Trophoblast cell (in vitro differentiated cells and primary cell): ENCODE measurements at regions not wholly inside any gene's neighbourhood (a gene's known extent, or its start where the extent isn't known, plus 50 kb on each side); places are given as distances from the start of the nearest gene placed in this dataset.
A peak's percentile ranks its signal among the peaks of the same experiment; 100 is the strongest.

ENCODE experiments used
- DNase-seq, 2 donors: peaks; one replicate each; pipeline ENCODE4 v3.0.0-alpha.2; 2016
- H2AFZ ChIP-seq: 2 replicates; pipeline ENCODE4 v1.6.1; 2013; ENCODE audit warnings: low read length, moderate library complexity, mild to moderate bottlenecking; ENCODE audit not compliant: insufficient read depth, poor library complexity
- H2AK5ac ChIP-seq: 2 replicates; pipeline ENCODE4 v1.6.1; 2013; ENCODE audit warnings: mild to moderate bottlenecking, low read length
- H2BK120ac ChIP-seq: 2 replicates; pipeline ENCODE4 v1.6.1; 2013; ENCODE audit warnings: low read length, mild to moderate bottlenecking, moderate library complexity; ENCODE audit not compliant: insufficient read depth, poor library complexity
- H2BK12ac ChIP-seq: 2 replicates; pipeline ENCODE4 v1.6.1; 2013; ENCODE audit warnings: mild to moderate bottlenecking, low read length, moderate library complexity
- H2BK5ac ChIP-seq: 2 replicates; pipeline ENCODE4 v1.6.1; 2013; ENCODE audit warnings: low read length, low read depth, moderate library complexity, mild to moderate bottlenecking; ENCODE audit not compliant: poor library complexity
- H3K14ac ChIP-seq: 2 replicates; pipeline ENCODE4 v1.6.1; 2013; ENCODE audit warnings: mild to moderate bottlenecking, low read length
- H3K18ac ChIP-seq: 2 replicates; pipeline ENCODE4 v1.6.1; 2013; ENCODE audit warnings: mild to moderate bottlenecking, low read length
- H3K23ac ChIP-seq: 2 replicates; pipeline ENCODE4 v1.6.1; 2013; ENCODE audit warnings: low read length
- H3K27ac ChIP-seq: 2 replicates; pipeline ENCODE4 v1.5.1; 2013; ENCODE audit warnings: low read depth, mild to moderate bottlenecking, inconsistent platforms, low read length, moderate library complexity
- H3K27me3 ChIP-seq: 2 replicates; pipeline ENCODE4 v1.6.1; 2013; ENCODE audit warnings: inconsistent platforms, mild to moderate bottlenecking, low read length, moderate library complexity; ENCODE audit not compliant: insufficient read depth
- H3K36me3 ChIP-seq, 2 experiments: 1 replicate in 1 of 2; 2 replicates in 1 of 2; pipeline ENCODE4 v1.6.1; 2013; ENCODE audit warnings: low read length in 2 of 2, mild to moderate bottlenecking in 2 of 2, moderate library complexity in 1 of 2; ENCODE audit not compliant: insufficient read depth in 2 of 2, control insufficient read depth in 1 of 2
- H3K4ac ChIP-seq: 2 replicates; pipeline ENCODE4 v1.6.1; 2013; ENCODE audit warnings: low read depth, mild to moderate bottlenecking, low read length, moderate library complexity
- H3K4me1 ChIP-seq, 2 experiments: 1 replicate in 1 of 2; 2 replicates in 1 of 2; pipeline ENCODE4 v1.6.1; 2013; ENCODE audit warnings: low read length in 2 of 2, mild to moderate bottlenecking in 2 of 2, moderate library complexity in 1 of 2; ENCODE audit not compliant: insufficient read depth in 2 of 2, control insufficient read depth in 1 of 2
- H3K4me2 ChIP-seq: 2 replicates; pipeline ENCODE4 v1.6.1; 2013; ENCODE audit warnings: inconsistent platforms, mild to moderate bottlenecking, low read length, moderate library complexity
- H3K4me3 ChIP-seq: 2 replicates; pipeline ENCODE4 v1.5.1; 2013; ENCODE audit warnings: mild to moderate bottlenecking, low read depth, low read length, inconsistent platforms
- H3K79me1 ChIP-seq: one replicate; pipeline ENCODE4 v1.6.1; 2013; ENCODE audit warnings: low read length
- H3K79me2 ChIP-seq: 2 replicates; pipeline ENCODE4 v1.6.1; 2013; ENCODE audit warnings: low read length, mild to moderate bottlenecking; ENCODE audit not compliant: control insufficient read depth, insufficient read depth, poor library complexity
- H3K9ac ChIP-seq: 2 replicates; pipeline ENCODE4 v1.6.1; 2013; ENCODE audit warnings: mild to moderate bottlenecking, low read length
- H3K9me3 ChIP-seq: 2 replicates; pipeline ENCODE4 v1.6.1; 2013; ENCODE audit warnings: low read depth, mild to moderate bottlenecking, control low read depth, inconsistent platforms, low read length; ENCODE audit not compliant: insufficient read depth
- H4K12ac ChIP-seq: 2 replicates; pipeline ENCODE4 v1.6.1; 2013; ENCODE audit warnings: low read depth, mild to moderate bottlenecking, low read length, moderate library complexity
- H4K8ac ChIP-seq: 2 replicates; pipeline ENCODE4 v1.6.1; 2013; ENCODE audit warnings: low read depth, mild to moderate bottlenecking, low read length, moderate library complexity
- H4K91ac ChIP-seq: one replicate; pipeline ENCODE4 v1.6.1; 2013; ENCODE audit warnings: low read depth, mild to moderate bottlenecking, low read length, moderate library complexity
- WGBS: extraction: QIAGEN DNeasy Blood & Tissue Kit; methylation state at CpG from one replicate; pipeline ENCODE4 v1.1.7; 2013; ENCODE audit warnings: missing lambda C conversion rate; ENCODE audit not compliant: insufficient read length, insufficient coverage; ENCODE audit errors: extremely low coverage; 5-methylcytosine and 5-hydroxymethylcytosine counted together

DNA sequence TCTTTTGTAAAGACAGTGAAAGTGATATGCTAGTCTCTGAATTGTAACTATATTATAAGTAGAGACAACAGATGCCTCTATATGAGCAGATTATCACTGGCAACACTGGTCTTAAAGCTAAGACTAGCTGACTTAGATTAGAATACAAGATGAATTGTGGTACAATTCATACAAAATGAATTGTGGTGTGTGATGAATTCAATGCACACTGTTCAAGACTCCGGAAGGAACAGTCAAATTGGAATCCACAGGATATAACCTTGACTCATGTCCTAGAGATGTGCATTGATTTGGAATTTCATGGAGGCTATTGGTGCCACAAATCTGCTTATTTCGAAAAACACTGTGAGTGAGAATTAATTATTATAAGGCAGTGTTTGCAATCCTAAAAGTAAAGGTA lies 701.8 kb downstream of the PCDH7 start:
- Histone ChIP-seq H3K79me2 (no peaks in the 10 kb centered on the region), H3K23ac (no peak overlapping the region), H2BK120ac (no peak overlapping the region), H3K36me3 (no peaks in the 10 kb centered on the region), H4K8ac (no peak overlapping the region), H2BK12ac (no peak overlapping the region), H3K79me1 (no peaks in the 10 kb centered on the region), H4K12ac (no peak overlapping the region), H2BK5ac (no peak overlapping the region), H3K27me3 (no peaks in the 10 kb centered on the region), H3K4ac (no peak overlapping the region), H4K91ac (no peak overlapping the region), H2AK5ac (no peak overlapping the region), H3K9ac (no peak overlapping the region), H3K4me1 (no peaks in the 10 kb centered on the region), H2AFZ (no peak overlapping the region), H3K14ac (no peak overlapping the region), H3K27ac (no peak overlapping the region), H3K4me3 (no peak overlapping the region), H3K18ac (no peak overlapping the region), H3K9me3 (no peaks in the 10 kb centered on the region), H3K4me2 (no peak overlapping the region)
- DNase-seq = no peak
- WGBS = no CpG with 5 or more reads among the region's 2 CpGs

DNA sequence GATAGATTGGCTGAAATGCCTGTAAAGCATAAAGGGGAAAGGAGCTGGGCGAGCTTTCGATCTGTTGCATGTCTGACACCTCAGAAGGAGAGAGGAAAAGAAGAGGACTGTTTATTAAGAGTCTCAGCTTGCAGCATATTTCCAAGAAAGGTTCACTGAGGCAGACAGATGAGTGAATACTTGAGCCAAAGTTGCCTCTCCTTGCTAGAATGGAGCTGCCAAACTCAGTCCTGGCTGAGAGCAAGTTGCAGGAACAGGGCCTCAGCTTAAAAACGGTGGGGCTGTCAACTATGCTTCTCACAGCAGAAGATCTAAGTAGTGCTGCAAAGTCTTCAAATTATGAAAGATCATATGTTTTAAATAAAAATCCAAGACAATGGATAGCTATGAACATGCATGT lies 707.5 kb downstream of the PCDH7 start:
- no peak overlapping the region for H3K18ac ChIP-seq
- H3K79me2 ChIP-seq = no peaks in the 10 kb centered on the region
- no peak overlapping the region for H2AK5ac ChIP-seq
- no peak overlapping the region for H3K27ac ChIP-seq
- no peaks in the 10 kb centered on the region for H3K79me1 ChIP-seq
- no CpG with 5 or more reads among the region's 3 CpGs for WGBS
- H3K4ac ChIP-seq = no peak overlapping the region
- no peak overlapping the region for H4K8ac ChIP-seq
- no peak overlapping the region for H3K9ac ChIP-seq
- no peak overlapping the region for H2BK120ac ChIP-seq
- H4K91ac ChIP-seq = no peak overlapping the region
- no peaks in the 10 kb centered on the region for H3K36me3 ChIP-seq
- H3K23ac ChIP-seq = no peak overlapping the region
- H3K9me3 ChIP-seq = no peaks in the 10 kb centered on the region
- no peak overlapping the region for H3K4me3 ChIP-seq
- H2AFZ ChIP-seq = no peak overlapping the region
- no peak overlapping the region for H3K14ac ChIP-seq
- H2BK5ac ChIP-seq = no peak overlapping the region
- no peak overlapping the region for H2BK12ac ChIP-seq
- H3K27me3 ChIP-seq = no peaks in the 10 kb centered on the region
- H3K4me2 ChIP-seq = no peak overlapping the region
- H3K4me1 ChIP-seq = peaks cover 3% of the 10 kb centered on the region in 2 experiments
- no peak overlapping the region for H4K12ac ChIP-seq
- DNase-seq = no peak

DNA sequence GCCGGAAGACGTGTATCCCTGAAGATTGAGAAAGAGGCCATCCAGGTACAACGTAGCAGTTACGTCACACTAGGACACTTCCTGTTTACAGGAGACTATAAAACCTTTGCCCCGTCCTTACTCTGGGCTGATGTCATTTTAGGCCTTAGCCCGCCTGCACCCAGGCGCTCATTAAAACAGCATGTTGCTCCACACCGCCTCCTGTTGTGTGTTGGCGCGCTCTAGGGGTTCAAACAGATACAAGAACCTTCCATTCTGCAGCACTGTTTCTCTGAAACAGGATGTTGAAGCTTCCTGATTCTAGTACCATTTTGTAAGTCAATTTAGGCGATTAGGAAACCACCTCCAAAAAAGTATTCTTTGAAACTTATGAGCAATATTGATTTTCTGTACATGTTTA lies 722.1 kb downstream of the PCDH7 start:
- Histone ChIP-seq H3K4ac (no peak overlapping the region), H2AK5ac (no peak overlapping the region), H2BK5ac (no peak overlapping the region), H2BK120ac (no peak overlapping the region), H3K27me3 (no peaks in the 10 kb centered on the region), H3K4me3 (no peak overlapping the region), H2BK12ac (no peak overlapping the region), H4K8ac (peak overlapping the region; percentile 38), H3K14ac (no peak overlapping the region), H3K36me3 (no peaks in the 10 kb centered on the region), H3K23ac (no peak overlapping the region), H3K9ac (no peak overlapping the region), H2AFZ (no peak overlapping the region), H3K4me2 (no peak overlapping the region), H3K27ac (no peak overlapping the region), H4K12ac (no peak overlapping the region), H3K79me1 (no peaks in the 10 kb centered on the region), H3K4me1 (no peaks in the 10 kb centered on the region), H3K79me2 (no peaks in the 10 kb centered on the region), H4K91ac (no peak overlapping the region), H3K9me3 (no peaks in the 10 kb centered on the region), H3K18ac (no peak overlapping the region)
- no CpG with 5 or more reads among the region's 11 CpGs for WGBS
- DNase-seq = no peak

DNA sequence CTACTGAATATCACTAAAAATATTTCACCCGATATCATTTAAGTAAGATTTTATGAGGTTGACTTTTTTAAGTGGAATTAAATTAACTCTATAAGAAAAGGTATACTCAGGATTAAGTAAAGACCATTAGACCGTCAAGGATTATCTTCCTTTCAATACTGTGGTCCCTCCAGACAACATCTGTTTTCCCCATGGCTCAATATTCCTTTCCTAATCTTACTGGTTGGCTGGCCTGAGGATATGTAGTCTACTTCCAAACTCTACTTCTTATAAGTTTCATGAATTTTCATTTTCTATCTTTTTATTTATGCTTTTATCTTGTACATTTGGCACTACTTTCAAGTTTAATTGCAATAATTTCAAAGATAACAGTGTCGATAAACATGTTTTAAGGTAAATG lies 725.4 kb downstream of the PCDH7 start:
- Histone ChIP-seq H2BK120ac (no peak overlapping the region), H3K9ac (no peak overlapping the region), H4K91ac (no peak overlapping the region), H3K4me2 (no peak overlapping the region), H3K4ac (no peak overlapping the region), H3K27ac (no peak overlapping the region), H3K9me3 (no peaks in the 10 kb centered on the region), H3K79me2 (no peaks in the 10 kb centered on the region), H3K4me1 (no peaks in the 10 kb centered on the region), H3K36me3 (no peaks in the 10 kb centered on the region), H4K12ac (no peak overlapping the region), H3K18ac (no peak overlapping the region), H4K8ac (no peak overlapping the region), H2BK12ac (no peak overlapping the region), H3K79me1 (no peaks in the 10 kb centered on the region), H2BK5ac (no peak overlapping the region), H3K23ac (no peak overlapping the region), H2AFZ (no peak overlapping the region), H3K27me3 (no peaks in the 10 kb centered on the region), H2AK5ac (no peak overlapping the region), H3K14ac (no peak overlapping the region), H3K4me3 (no peak overlapping the region)
- DNase-seq = no peak
- WGBS = no CpG with 5 or more reads among the region's 3 CpGs

DNA sequence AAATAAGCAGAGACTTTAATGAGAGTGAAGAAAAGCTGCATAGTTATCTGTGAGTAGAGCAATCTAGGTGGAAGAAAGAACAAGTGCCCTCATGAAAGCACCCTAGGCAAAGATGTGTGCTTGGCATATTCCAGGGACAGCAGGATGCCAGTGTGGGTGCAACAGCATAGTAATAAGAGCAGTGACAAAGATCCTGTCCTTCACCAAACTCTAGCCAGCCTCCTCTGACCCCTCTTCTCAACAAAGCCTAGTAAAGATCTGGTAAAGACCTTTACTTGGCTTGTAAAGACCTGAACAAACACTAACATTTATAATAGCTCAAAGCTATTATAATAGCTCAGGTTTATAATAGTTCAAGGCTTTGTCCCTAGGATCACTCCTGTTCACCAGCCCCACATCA lies 735.4 kb downstream of the PCDH7 start:
- Histone ChIP-seq H3K79me2 (no peaks in the 10 kb centered on the region), H2BK120ac (no peak overlapping the region), H3K9ac (no peak overlapping the region), H4K12ac (no peak overlapping the region), H3K27me3 (no peaks in the 10 kb centered on the region), H3K9me3 (no peaks in the 10 kb centered on the region), H3K79me1 (no peaks in the 10 kb centered on the region), H3K14ac (no peak overlapping the region), H4K91ac (no peak overlapping the region), H3K36me3 (no peaks in the 10 kb centered on the region), H3K18ac (no peak overlapping the region), H2AFZ (no peak overlapping the region), H3K4me3 (no peak overlapping the region), H3K23ac (no peak overlapping the region), H3K4ac (no peak overlapping the region), H3K4me1 (no peaks in the 10 kb centered on the region), H4K8ac (no peak overlapping the region), H2BK5ac (no peak overlapping the region), H2AK5ac (no peak overlapping the region), H3K27ac (no peak overlapping the region), H2BK12ac (no peak overlapping the region), H3K4me2 (no peak overlapping the region)
- no peak for DNase-seq
